22Rv1 (cell line): ENCODE measurements at regions not wholly inside any gene's neighbourhood (a gene's known extent, or its start where the extent isn't known, plus 50 kb on each side); places are given as distances from the start of the nearest gene placed in this dataset.
"Not testable (repeated sequence)": the region's sequence is repeated elsewhere in the genome, so short reads cannot be mapped to it uniquely, and the experiment has no call there.

Experiments used
- ZFX ChIP-seq: fragments of 450-650 bp; IDR thresholded peaks from 2 replicates; pipeline ENCODE4 v1.6.1; 2017; ENCODE audit warnings: antibody characterized with exemption, borderline replicate concordance
- TF ChIP-seq, protein P1 (sequence below): fragments of 450-650 bp; IDR thresholded peaks from 2 replicates; pipeline ENCODE4 v1.5.1; 2017; ENCODE audit warnings: mild to moderate bottlenecking

DNA sequence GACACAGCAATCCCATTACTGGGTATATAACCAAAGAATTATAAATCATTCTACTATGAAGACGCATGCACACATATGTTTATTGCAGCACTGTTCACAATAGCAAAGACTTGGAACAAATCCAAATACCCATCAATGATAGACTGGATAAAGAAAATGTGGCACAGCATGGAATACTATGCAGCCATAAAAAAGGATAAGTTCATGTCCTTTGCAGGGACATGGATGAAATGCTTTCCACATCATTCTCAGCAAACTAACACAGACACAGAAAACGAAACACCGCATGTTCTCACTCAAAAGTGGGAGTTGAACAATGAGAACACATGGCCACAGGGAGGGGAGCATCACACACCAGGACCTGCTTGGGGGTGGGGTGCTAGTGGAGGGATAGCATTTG is 613.0 kb downstream of the RFPL4B start:
- TF ChIP-seq, protein P1, sequence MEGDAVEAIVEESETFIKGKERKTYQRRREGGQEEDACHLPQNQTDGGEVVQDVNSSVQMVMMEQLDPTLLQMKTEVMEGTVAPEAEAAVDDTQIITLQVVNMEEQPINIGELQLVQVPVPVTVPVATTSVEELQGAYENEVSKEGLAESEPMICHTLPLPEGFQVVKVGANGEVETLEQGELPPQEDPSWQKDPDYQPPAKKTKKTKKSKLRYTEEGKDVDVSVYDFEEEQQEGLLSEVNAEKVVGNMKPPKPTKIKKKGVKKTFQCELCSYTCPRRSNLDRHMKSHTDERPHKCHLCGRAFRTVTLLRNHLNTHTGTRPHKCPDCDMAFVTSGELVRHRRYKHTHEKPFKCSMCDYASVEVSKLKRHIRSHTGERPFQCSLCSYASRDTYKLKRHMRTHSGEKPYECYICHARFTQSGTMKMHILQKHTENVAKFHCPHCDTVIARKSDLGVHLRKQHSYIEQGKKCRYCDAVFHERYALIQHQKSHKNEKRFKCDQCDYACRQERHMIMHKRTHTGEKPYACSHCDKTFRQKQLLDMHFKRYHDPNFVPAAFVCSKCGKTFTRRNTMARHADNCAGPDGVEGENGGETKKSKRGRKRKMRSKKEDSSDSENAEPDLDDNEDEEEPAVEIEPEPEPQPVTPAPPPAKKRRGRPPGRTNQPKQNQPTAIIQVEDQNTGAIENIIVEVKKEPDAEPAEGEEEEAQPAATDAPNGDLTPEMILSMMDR: not testable (repeated sequence)
- not testable (repeated sequence) for TF ChIP-seq ZFX
